A549 (cell line): ENCODE measurements at regions not wholly inside any gene's neighbourhood (a gene's known extent, or its start where the extent isn't known, plus 50 kb on each side); places are given as distances from the start of the nearest gene placed in this dataset.

Experiments
- ATAC-seq, 2 experiments: fragments of 200-7000 bp in 1 of 2; fragments of >200 bp in 1 of 2; cut with Nextera tagmentation in 1 of 2; cut with Tn5 transposase in 1 of 2; 3 replicates each; pipeline versions ENCODE4 v1.8.0 to v1.9.1; 2018 to 2020; ENCODE audit warnings: mild to moderate bottlenecking in 1 of 2, moderate library complexity in 1 of 2
- CTCF ChIA-PET: fragments of 300-600 bp; sonication (Branson Sonifier 250); formaldehyde crosslinking; extraction: SDS; loops from one replicate; lab custom pipeline; 2021; ENCODE audit warnings: antibody characterized with exemption, inconsistent platforms; lab: Yijun Ruan, JAX
- POLR2A ChIA-PET: fragments of 350-600 bp; formaldehyde crosslinking; extraction: SDS; loops from one replicate; lab custom pipeline; 2021; ENCODE audit warnings: antibody characterized with exemption, inconsistent platforms; lab: Yijun Ruan, JAX
- DNase-seq, 2 experiments: peaks; one replicate each; pipeline versions ENCODE4 v3.0.0 to v3.0.0-alpha.2; 2011 to 2016; ENCODE audit warnings: low read depth in 1 of 2, low spot score in 1 of 2
- FAIRE-seq: peaks from 2 replicates; lab custom pipeline; 2011; peaks lifted over from hg19 to GRCh38; lab: Jason Lieb, UNC
- H3K27ac ChIP-seq, 2 experiments: fragments of >200 bp; sonication (Bioruptor Twin); formaldehyde crosslinking; 3 replicates each; pipeline ENCODE4 v1.5.1; 2016 to 2017
- H3K4me1 ChIP-seq: fragments of >200 bp; sonication (Bioruptor Twin); formaldehyde crosslinking; 3 replicates; pipeline ENCODE4 v1.6.1; 2016
- H3K4me2 ChIP-seq: fragments of >200 bp; sonication (Bioruptor Twin); formaldehyde crosslinking; 3 replicates; pipeline ENCODE4 v1.6.1; 2016
- H3K4me3 ChIP-seq: fragments of >200 bp; sonication (Bioruptor Twin); formaldehyde crosslinking; 3 replicates; pipeline ENCODE4 v1.5.1; 2016
- H3K9me3 ChIP-seq: fragments of >200 bp; sonication (Bioruptor Twin); formaldehyde crosslinking; 3 replicates; pipeline ENCODE4 v1.6.1; 2016
- BHLHE40 ChIP-seq: IDR thresholded peaks from 2 replicates; pipeline ENCODE4 v1.6.1; 2012; ENCODE audit warnings: low read depth, low read length, inconsistent platforms
- CEBPB ChIP-seq, 2 experiments: fragments of >200 bp in 1 of 2; sonication (Bioruptor Twin) in 1 of 2; formaldehyde crosslinking in 1 of 2; IDR thresholded peaks; 2 replicates each; pipeline ENCODE4 v1.6.1; 2012 to 2016
- CHD2 ChIP-seq: fragments of 150-350 bp; IDR thresholded peaks from 2 replicates; pipeline ENCODE4 v1.6.1; 2014; ENCODE audit warnings: low read length; ENCODE audit not compliant: partially characterized antibody
- CHD4 ChIP-seq: fragments of 200-600 bp; sonication (generic); IDR thresholded peaks from 2 replicates; pipeline ENCODE4 v1.6.1; 2016; ENCODE audit warnings: antibody characterized with exemption, mild to moderate bottlenecking, borderline replicate concordance
- EHF ChIP-seq: fragments of 250-450 bp; sonication (Bioruptor Pico); IDR thresholded peaks from 2 replicates; pipeline ENCODE4 v1.5.0; 2020; ENCODE audit warnings: mild to moderate bottlenecking
- EP300 ChIP-seq, 2 experiments: fragments of >200 bp; sonication (Bioruptor Twin); formaldehyde crosslinking; IDR thresholded peaks; 2 replicates in 1 of 2; 3 replicates in 1 of 2; pipeline ENCODE4 v1.6.1; 2016 to 2017
- ESRRA ChIP-seq: fragments of 150-350 bp; IDR thresholded peaks from 2 replicates; pipeline ENCODE4 v1.6.1; 2014; ENCODE audit warnings: mild to moderate bottlenecking, low read length, borderline replicate concordance
- FOXS1 ChIP-seq: fragments of 250-450 bp; sonication (Bioruptor Pico); IDR thresholded peaks from 2 replicates; pipeline ENCODE4 v1.5.0; 2020; ENCODE audit warnings: mild to moderate bottlenecking, moderate library complexity
- GATA3 ChIP-seq: IDR thresholded peaks from 2 replicates; pipeline ENCODE4 v1.6.1; 2012; ENCODE audit warnings: borderline replicate concordance
- HEYL ChIP-seq: fragments of 250-450 bp; sonication (Bioruptor Pico); IDR thresholded peaks from 2 replicates; pipeline ENCODE4 v1.8.0; 2021; ENCODE audit warnings: mild to moderate bottlenecking, moderate library complexity
- HOXB13 ChIP-seq: fragments of 250-450 bp; sonication (Bioruptor Pico); IDR thresholded peaks from 2 replicates; pipeline ENCODE4 v1.5.0; 2020; ENCODE audit warnings: low read depth, mild to moderate bottlenecking, moderate library complexity
- JUN ChIP-seq, 2 experiments: fragments of >200 bp; sonication (Bioruptor Twin); formaldehyde crosslinking; IDR thresholded peaks; 2 replicates in 1 of 2; 3 replicates in 1 of 2; pipeline ENCODE4 v1.6.1; 2016 to 2017
- JUNB ChIP-seq: fragments of >200 bp; sonication (Bioruptor Twin); formaldehyde crosslinking; IDR thresholded peaks from 2 replicates; pipeline ENCODE4 v1.6.1; 2016
- MAZ ChIP-seq: fragments of 150-350 bp; IDR thresholded peaks from 2 replicates; pipeline ENCODE4 v1.6.1; 2014; ENCODE audit warnings: antibody characterized with exemption, low read depth, low read length, borderline replicate concordance
- MYC ChIP-seq: IDR thresholded peaks from 2 replicates; pipeline ENCODE4 v1.6.1; 2012; ENCODE audit warnings: mild to moderate bottlenecking, inconsistent platforms, low read length, improper control_type of control experiment, borderline replicate concordance
- NPAS2 ChIP-seq: fragments of 250-450 bp; sonication (Bioruptor Pico); IDR thresholded peaks from 2 replicates; pipeline ENCODE4 v1.8.0; 2022; ENCODE audit warnings: mild to moderate bottlenecking, moderate library complexity, borderline replicate concordance
- POLR2A ChIP-seq: IDR thresholded peaks from 2 replicates; pipeline ENCODE4 v1.6.1; 2012; ENCODE audit warnings: mild to moderate bottlenecking, low read length
- POLR2AphosphoS2 ChIP-seq: conservative IDR thresholded peaks from 2 replicates; pipeline ENCODE4 v1.6.1; 2012; ENCODE audit warnings: low read length, improper control_type of control experiment, inconsistent platforms
- RARB ChIP-seq: fragments of 250-450 bp; sonication (Bioruptor Pico); IDR thresholded peaks from 2 replicates; pipeline ENCODE4 v1.8.0; 2021; ENCODE audit warnings: mild to moderate bottlenecking, moderate library complexity
- SMC3 ChIP-seq: fragments of >200 bp; sonication (Bioruptor Twin); formaldehyde crosslinking; IDR thresholded peaks from 3 replicates; pipeline ENCODE4 v1.6.1; 2018; ENCODE audit warnings: inconsistent platforms
- SREBF2 ChIP-seq: fragments of 450-650 bp; IDR thresholded peaks from 2 replicates; pipeline ENCODE4 v1.6.1; 2014; ENCODE audit warnings: mild to moderate bottlenecking, moderate library complexity
- ZNF302 ChIP-seq: fragments of 250-450 bp; sonication (Bioruptor Pico); IDR thresholded peaks from 2 replicates; pipeline ENCODE4 v1.9.0; 2021; ENCODE audit warnings: inconsistent platforms, mild to moderate bottlenecking, moderate library complexity
- WGBS: methylation state at CpG from one replicate; pipeline ENCODE4 v1.1.6; 2017; ENCODE audit errors: missing lambda C conversion rate; 5-methylcytosine and 5-hydroxymethylcytosine counted together
- TF ChIP-seq, protein P1 (sequence below): fragments of 150-350 bp; IDR thresholded peaks from 2 replicates; pipeline ENCODE4 v1.6.1; 2014; ENCODE audit warnings: low read depth, mild to moderate bottlenecking, low read length
- TF ChIP-seq, protein P2 (sequence below): fragments of >200 bp; sonication (Bioruptor Twin); formaldehyde crosslinking; IDR thresholded peaks from 3 replicates; pipeline ENCODE4 v1.5.1; 2016
- TF ChIP-seq, protein P3 (sequence below): fragments of 250-450 bp; sonication (Bioruptor Pico); IDR thresholded peaks from 2 replicates; pipeline ENCODE4 v1.5.0; 2021; ENCODE audit warnings: mild to moderate bottlenecking, moderate library complexity, borderline replicate concordance

DNA sequence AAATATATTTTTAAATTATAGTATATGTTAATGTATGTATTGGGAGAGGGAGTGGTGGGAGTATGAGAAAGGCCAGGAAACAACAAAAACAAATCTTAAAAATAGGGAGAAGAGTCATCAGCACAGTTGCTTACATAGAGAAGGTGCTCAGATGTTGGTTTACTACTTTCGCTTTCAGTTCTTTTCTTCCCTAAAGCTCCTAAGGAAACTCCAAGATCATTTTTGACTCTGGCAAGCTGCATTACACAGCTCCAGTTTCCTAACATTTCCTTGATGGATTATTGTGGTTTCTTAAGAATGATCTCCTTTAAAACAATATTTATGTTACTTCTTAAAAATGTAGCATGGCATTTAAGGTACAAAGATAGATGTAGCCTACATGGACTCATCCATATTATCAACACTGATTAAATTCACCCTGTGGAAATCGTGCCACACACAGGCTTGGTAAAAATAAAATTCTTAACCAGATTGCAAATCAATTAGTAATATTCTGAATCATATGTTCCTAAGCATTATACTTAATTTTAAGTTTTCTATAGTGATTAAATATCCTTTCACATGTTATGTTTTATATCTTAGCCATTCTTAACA is 118.0 kb upstream of the MAN1A1 start:
- 31% methylated on average over 2 of the region's 2 CpGs for WGBS
- no peak for ATAC-seq
- no peak overlapping the region for H3K4me2 ChIP-seq
- ChIA-PET POLR2A (no interaction called here), CTCF (no interaction called here)
- H3K4me3 ChIP-seq, result no peak overlapping the region
- no peak for FAIRE-seq
- TF ChIP-seq, protein P1, sequence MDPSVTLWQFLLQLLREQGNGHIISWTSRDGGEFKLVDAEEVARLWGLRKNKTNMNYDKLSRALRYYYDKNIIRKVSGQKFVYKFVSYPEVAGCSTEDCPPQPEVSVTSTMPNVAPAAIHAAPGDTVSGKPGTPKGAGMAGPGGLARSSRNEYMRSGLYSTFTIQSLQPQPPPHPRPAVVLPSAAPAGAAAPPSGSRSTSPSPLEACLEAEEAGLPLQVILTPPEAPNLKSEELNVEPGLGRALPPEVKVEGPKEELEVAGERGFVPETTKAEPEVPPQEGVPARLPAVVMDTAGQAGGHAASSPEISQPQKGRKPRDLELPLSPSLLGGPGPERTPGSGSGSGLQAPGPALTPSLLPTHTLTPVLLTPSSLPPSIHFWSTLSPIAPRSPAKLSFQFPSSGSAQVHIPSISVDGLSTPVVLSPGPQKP, result no peak
- TF ChIP-seq SREBF2 (no peak), CHD4 (no peak), MYC (no peak), ESRRA (no peak), MAZ (no peak), FOXS1 (CRISPR knock-in tag) (no peak), NPAS2 (CRISPR knock-in tag) (no peak), POLR2A (no peak), JUNB (no peak), ZNF302 (CRISPR knock-in tag) (no peak), BHLHE40 (no peak), HEYL (no peak), RARB (CRISPR knock-in tag) (no peak)
- TF ChIP-seq, protein P2, sequence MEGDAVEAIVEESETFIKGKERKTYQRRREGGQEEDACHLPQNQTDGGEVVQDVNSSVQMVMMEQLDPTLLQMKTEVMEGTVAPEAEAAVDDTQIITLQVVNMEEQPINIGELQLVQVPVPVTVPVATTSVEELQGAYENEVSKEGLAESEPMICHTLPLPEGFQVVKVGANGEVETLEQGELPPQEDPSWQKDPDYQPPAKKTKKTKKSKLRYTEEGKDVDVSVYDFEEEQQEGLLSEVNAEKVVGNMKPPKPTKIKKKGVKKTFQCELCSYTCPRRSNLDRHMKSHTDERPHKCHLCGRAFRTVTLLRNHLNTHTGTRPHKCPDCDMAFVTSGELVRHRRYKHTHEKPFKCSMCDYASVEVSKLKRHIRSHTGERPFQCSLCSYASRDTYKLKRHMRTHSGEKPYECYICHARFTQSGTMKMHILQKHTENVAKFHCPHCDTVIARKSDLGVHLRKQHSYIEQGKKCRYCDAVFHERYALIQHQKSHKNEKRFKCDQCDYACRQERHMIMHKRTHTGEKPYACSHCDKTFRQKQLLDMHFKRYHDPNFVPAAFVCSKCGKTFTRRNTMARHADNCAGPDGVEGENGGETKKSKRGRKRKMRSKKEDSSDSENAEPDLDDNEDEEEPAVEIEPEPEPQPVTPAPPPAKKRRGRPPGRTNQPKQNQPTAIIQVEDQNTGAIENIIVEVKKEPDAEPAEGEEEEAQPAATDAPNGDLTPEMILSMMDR, result no peak
- H3K27ac ChIP-seq, result no peak overlapping the region
- H3K9me3 ChIP-seq, result no peaks in the 10 kb centered on the region
- no peak for DNase-seq
- H3K4me1 ChIP-seq, result no peaks in the 10 kb centered on the region

DNA sequence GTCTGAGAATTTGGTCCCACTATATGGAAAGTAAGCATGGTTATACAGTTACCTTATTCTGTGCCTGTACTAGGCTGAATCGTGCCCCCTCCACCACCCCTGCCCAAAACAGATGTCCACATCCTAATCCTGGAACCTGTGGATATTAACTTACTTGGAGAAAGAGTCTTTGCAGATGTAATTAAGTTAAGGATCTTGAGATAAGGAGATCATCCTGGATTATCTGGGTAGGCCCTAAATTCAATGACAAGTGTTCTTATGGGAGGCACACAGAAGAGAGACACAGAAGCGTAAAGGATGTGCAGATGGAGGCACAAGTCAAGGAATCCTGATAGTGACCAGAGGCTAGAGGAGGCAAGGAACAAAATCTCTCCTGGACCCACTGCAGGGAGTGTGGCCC is 116.7 kb upstream of the MAN1A1 start:
- Histone ChIP-seq H3K4me2 (no peak overlapping the region), H3K4me3 (no peak overlapping the region), H3K27ac (no peak overlapping the region), H3K4me1 (no peaks in the 10 kb centered on the region), H3K9me3 (no peaks in the 10 kb centered on the region)
- TF ChIP-seq JUN (IDR thresholded peaks at IDR 0.05), result no peak
- TF ChIP-seq HOXB13, result no peak
- no peak for TF ChIP-seq SMC3
- no peak for TF ChIP-seq GATA3
- no peak for TF ChIP-seq CHD2
- no peak for TF ChIP-seq CEBPB (IDR thresholded peaks at IDR 0.05)
- TF ChIP-seq POLR2AphosphoS2, result no peak
- TF ChIP-seq MYC, result no peak
- TF ChIP-seq, protein P1, result no peak
- TF ChIP-seq EHF, result no peak
- TF ChIP-seq, protein P3, sequence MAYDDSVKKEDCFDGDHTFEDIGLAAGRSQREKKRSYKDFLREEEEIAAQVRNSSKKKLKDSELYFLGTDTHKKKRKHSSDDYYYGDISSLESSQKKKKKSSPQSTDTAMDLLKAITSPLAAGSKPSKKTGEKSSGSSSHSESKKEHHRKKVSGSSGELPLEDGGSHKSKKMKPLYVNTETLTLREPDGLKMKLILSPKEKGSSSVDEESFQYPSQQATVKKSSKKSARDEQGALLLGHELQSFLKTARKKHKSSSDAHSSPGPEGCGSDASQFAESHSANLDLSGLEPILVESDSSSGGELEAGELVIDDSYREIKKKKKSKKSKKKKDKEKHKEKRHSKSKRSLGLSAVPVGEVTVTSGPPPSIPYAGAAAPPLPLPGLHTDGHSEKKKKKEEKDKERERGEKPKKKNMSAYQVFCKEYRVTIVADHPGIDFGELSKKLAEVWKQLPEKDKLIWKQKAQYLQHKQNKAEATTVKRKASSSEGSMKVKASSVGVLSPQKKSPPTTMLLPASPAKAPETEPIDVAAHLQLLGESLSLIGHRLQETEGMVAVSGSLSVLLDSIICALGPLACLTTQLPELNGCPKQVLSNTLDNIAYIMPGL (CRISPR knock-in tag), result no peak
- TF ChIP-seq, protein P2, result no peak
- TF ChIP-seq EP300 (IDR thresholded peaks at IDR 0.05), result no peak
- TF ChIP-seq JUNB, result no peak
- TF ChIP-seq POLR2A, result no peak
- WGBS, result 33% methylated on average over 2 of the region's 2 CpGs
- ChIA-PET POLR2A (no interaction called here), CTCF (no interaction called here)
- FAIRE-seq (no peak), DNase-seq (no peak), ATAC-seq (no peak)
